ENCODE measurements at regions not wholly inside any gene's neighbourhood (a gene's known extent, or its start where the extent isn't known, plus 50 kb on each side); places are given as distances from the start of the nearest gene placed in this dataset.
"Not testable (repeated sequence)": the region's sequence is repeated elsewhere in the genome, so short reads cannot be mapped to it uniquely, and the experiment has no call there.

DNA sequence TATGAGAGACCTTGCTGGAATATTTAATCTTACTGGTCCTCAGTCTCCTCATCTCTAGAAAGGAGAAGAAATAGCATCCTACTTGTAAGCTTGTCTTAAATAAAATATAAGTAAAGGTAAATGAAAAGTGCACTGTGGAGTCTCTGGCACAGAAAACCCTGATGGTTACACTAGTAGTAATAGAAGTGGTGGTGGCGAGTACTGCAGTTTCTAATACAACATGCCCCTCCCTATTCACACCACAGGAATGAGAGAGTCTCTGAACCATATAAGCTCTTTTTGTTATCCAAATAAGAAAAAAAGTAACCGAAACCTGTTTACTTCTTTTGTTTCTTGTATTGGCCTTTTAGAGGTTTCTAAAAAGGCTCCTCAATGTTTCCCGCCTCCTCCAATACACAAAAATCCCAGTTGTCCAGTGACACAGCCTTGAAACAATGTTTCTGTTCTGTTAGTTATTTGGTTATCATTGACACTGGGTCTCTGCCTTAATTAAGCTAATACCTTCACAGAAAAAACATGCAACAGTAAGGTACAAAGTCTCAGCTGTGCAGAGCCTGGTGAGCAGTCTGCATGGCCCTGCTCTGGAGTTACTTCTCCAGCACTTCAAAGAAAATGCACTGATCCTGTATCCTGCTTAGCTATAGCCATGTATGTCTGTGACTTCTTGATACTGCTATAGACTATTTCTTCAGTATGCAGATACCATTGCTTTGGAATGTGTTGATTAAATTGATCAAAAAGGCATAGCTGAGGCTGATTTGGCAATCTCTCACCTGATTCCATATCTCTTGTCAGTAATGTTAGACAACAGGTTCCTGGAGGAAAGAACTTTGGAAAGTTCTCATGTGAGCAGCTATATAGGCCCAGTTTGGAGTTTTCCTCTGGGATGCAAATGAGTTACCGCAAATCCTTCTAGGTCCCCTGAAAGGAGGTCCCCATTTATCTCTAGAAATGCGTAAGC is 315.6 kb upstream of the IL12A start:
- Histone ChIP-seq H3K27ac (no peak overlapping the region), H3K4me3 (no peak overlapping the region), H3K9me3 (ENCODE audit: low read depth, low read length) (no peaks in the 10 kb centered on the region), H3K36me3 (ENCODE audit: insufficient read depth, low read length) (no peaks in the 10 kb centered on the region), H3K9ac (ENCODE audit: insufficient read length) (no peak overlapping the region)
- no peak for DNase-seq (ENCODE audit: low read depth, low spot score)
- TF ChIP-seq EZH2 (IDR thresholded peaks at IDR 0.05), result no peak
- no peak for TF ChIP-seq POLR2AphosphoS5 (IDR thresholded peaks at IDR 0.05; ENCODE audit: borderline replicate concordance, low read depth, low read length)
- no peak for TF ChIP-seq FOXP2 (optimal IDR thresholded peaks at IDR 0.05; ENCODE audit: control extremely low read depth, extremely low read length, insufficient read depth)

DNA sequence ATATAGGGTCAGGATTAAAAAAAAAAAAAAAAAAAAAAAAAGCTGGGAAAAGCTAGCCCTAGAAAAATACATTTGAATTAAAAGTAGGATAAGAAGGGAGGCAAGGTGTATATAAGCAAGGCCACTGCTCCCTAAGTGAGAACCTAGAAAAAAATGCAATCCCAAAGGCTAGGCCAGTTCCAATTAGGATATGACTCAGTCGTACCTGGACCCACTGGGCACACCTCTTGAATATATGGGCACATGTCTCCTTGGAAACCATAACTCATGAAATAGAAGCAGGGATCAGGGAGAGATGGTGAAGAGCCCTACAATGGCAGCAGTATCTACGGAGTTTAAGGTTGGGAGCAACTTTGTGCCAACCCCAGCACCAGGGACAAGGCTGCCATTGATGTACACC is 314.1 kb upstream of the IL12A start:
- DNase-seq (ENCODE audit: low read depth, low spot score), result no peak
- Histone ChIP-seq H3K27ac (no peak overlapping the region), H3K36me3 (ENCODE audit: insufficient read depth, low read length) (no peaks in the 10 kb centered on the region), H3K9ac (ENCODE audit: insufficient read length) (no peak overlapping the region), H3K9me3 (ENCODE audit: low read depth, low read length) (no peaks in the 10 kb centered on the region), H3K4me3 (no peak overlapping the region)
- no peak for TF ChIP-seq EZH2 (IDR thresholded peaks at IDR 0.05)
- TF ChIP-seq FOXP2 (optimal IDR thresholded peaks at IDR 0.05; ENCODE audit: control extremely low read depth, extremely low read length, insufficient read depth), result no peak
- no peak for TF ChIP-seq POLR2AphosphoS5 (IDR thresholded peaks at IDR 0.05; ENCODE audit: borderline replicate concordance, low read depth, low read length)

DNA sequence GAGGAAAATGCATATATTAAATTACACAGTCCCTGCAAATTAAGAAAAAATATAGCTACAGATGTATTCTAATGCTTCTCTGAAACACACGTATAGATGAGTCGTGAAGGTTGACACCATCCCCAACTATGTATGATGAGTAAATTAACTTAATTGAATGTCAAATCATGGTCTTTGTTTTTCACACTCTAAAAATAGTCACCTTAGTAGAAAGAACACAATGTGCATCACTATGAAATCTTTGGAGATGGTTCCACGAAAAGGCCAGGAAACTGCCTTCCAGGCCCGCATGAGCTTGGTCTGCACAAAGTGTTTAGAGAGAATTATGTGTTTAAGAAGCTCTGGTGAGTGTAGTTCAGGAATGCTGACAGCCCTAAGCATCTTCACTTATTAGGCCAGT is 313.4 kb upstream of the IL12A start:
- no peak overlapping the region for H3K9ac ChIP-seq (ENCODE audit: insufficient read length)
- H3K36me3 ChIP-seq (ENCODE audit: insufficient read depth, low read length), result no peaks in the 10 kb centered on the region
- no peak for TF ChIP-seq FOXP2 (optimal IDR thresholded peaks at IDR 0.05; ENCODE audit: control extremely low read depth, extremely low read length, insufficient read depth)
- no peak for TF ChIP-seq POLR2AphosphoS5 (IDR thresholded peaks at IDR 0.05; ENCODE audit: borderline replicate concordance, low read depth, low read length)
- no peak for TF ChIP-seq EZH2 (IDR thresholded peaks at IDR 0.05)
- no peak overlapping the region for H3K27ac ChIP-seq
- no peak for DNase-seq (ENCODE audit: low read depth, low spot score)
- no peak overlapping the region for H3K4me3 ChIP-seq
- H3K9me3 ChIP-seq (ENCODE audit: low read depth, low read length), result no peaks in the 10 kb centered on the region

DNA sequence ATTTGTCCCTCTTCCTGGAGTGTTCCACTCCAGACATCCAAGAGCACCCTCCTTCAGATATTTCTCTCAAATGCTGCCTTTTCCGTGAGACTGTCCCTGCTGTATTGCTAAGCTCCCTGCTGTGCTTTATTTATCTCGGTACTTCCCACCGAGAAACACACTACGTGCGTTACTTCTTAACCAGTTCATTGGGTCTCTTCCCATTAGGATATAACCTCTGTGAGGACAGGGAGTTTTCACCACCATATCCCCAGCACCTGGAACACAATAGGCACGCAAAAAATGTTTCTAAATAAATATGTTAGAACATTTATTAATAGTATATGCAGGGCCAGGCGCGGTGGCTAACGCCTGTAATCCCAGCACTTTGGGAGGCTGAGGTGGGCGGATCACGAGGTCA is 308.7 kb upstream of the IL12A start:
- no peak for DNase-seq (ENCODE audit: low read depth, low spot score)
- TF ChIP-seq FOXP2 (optimal IDR thresholded peaks at IDR 0.05; ENCODE audit: control extremely low read depth, extremely low read length, insufficient read depth) (no peak), POLR2AphosphoS5 (IDR thresholded peaks at IDR 0.05; ENCODE audit: borderline replicate concordance, low read depth, low read length) (no peak), EZH2 (IDR thresholded peaks at IDR 0.05) (no peak)
- Histone ChIP-seq H3K27ac (no peak overlapping the region), H3K9ac (ENCODE audit: insufficient read length) (no peak overlapping the region), H3K36me3 (ENCODE audit: insufficient read depth, low read length) (no peaks in the 10 kb centered on the region), H3K9me3 (ENCODE audit: low read depth, low read length) (no peaks in the 10 kb centered on the region), H3K4me3 (no peak overlapping the region)

DNA sequence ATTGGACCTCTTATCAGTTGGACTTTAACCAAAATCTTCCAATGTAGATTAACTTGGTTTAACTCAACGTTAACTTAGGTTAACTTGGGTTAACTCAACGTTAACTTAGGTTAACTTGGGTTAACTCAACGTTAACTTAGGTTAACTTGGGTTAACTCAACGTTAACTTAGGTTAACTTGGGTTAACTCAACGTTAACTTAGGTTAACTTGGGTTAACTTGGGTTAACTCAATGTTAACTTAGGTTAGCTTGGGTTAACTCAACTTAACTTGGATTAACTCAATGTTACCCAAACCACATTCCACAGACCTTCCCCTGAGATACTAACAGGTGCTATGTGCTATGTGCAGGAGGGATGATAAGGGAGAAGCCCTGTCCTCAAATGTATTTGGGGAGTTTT is 306.9 kb upstream of the IL12A start:
- not testable (repeated sequence) for H3K4me3 ChIP-seq; H3K36me3 ChIP-seq (ENCODE audit: insufficient read depth, low read length); H3K9me3 ChIP-seq (ENCODE audit: low read depth, low read length); DNase-seq (ENCODE audit: low read depth, low spot score); H3K9ac ChIP-seq (ENCODE audit: insufficient read length); H3K27ac ChIP-seq

DNA sequence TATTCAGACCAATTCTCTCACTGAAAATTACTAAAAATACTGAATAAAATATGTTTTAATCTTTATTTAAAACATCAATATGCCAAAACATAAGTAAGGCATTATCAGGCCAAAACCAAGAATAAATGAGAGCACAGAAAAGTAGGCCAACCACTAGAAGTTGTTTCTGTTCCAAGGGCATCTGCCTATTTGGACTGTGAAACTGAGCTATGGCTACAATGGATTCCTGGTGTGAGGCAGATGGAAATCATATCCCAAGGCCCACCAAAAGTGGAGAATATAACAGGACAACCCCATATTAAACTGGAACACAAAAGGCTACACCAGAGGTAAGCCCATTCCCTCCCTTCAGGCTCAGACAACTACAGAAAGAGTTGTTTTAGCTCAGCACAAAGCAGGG is 302.8 kb upstream of the IL12A start:
- Histone ChIP-seq H3K36me3 (ENCODE audit: insufficient read depth, low read length) (no peaks in the 10 kb centered on the region), H3K9ac (ENCODE audit: insufficient read length) (no peak overlapping the region), H3K4me3 (no peak overlapping the region), H3K9me3 (ENCODE audit: low read depth, low read length) (no peaks in the 10 kb centered on the region), H3K27ac (no peak overlapping the region)
- TF ChIP-seq FOXP2 (optimal IDR thresholded peaks at IDR 0.05; ENCODE audit: control extremely low read depth, extremely low read length, insufficient read depth) (no peak), POLR2AphosphoS5 (IDR thresholded peaks at IDR 0.05; ENCODE audit: borderline replicate concordance, low read depth, low read length) (no peak), EZH2 (IDR thresholded peaks at IDR 0.05) (no peak)
- no peak for DNase-seq (ENCODE audit: low read depth, low spot score)

DNA sequence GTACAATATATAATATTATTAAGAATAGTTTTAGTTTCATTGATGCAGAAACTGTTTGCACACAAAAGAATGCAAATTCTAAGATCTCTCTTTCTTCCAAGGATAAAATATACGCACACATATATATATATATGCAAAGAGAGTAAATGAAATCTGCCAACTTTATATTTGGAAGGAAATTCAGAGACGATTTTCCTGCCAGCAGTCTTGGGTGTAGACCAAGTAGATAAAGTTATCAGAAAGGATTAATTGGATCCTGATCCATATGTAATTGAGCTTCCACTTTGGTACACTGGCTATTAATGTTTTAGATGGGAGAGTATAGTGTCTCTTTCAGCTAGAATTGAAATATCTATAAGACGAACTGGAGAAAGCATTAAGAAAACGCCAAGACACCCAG is 295.4 kb upstream of the IL12A start:
- H3K9me3 ChIP-seq (ENCODE audit: low read depth, low read length), result no peaks in the 10 kb centered on the region
- H3K4me3 ChIP-seq, result no peak overlapping the region
- no peak for TF ChIP-seq POLR2AphosphoS5 (IDR thresholded peaks at IDR 0.05; ENCODE audit: borderline replicate concordance, low read depth, low read length)
- TF ChIP-seq EZH2 (IDR thresholded peaks at IDR 0.05), result no peak
- no peak for TF ChIP-seq FOXP2 (optimal IDR thresholded peaks at IDR 0.05; ENCODE audit: control extremely low read depth, extremely low read length, insufficient read depth)
- H3K9ac ChIP-seq (ENCODE audit: insufficient read length), result no peak overlapping the region
- H3K27ac ChIP-seq, result no peak overlapping the region
- no peaks in the 10 kb centered on the region for H3K36me3 ChIP-seq (ENCODE audit: insufficient read depth, low read length)
- no peak for DNase-seq (ENCODE audit: low read depth, low spot score)

DNA sequence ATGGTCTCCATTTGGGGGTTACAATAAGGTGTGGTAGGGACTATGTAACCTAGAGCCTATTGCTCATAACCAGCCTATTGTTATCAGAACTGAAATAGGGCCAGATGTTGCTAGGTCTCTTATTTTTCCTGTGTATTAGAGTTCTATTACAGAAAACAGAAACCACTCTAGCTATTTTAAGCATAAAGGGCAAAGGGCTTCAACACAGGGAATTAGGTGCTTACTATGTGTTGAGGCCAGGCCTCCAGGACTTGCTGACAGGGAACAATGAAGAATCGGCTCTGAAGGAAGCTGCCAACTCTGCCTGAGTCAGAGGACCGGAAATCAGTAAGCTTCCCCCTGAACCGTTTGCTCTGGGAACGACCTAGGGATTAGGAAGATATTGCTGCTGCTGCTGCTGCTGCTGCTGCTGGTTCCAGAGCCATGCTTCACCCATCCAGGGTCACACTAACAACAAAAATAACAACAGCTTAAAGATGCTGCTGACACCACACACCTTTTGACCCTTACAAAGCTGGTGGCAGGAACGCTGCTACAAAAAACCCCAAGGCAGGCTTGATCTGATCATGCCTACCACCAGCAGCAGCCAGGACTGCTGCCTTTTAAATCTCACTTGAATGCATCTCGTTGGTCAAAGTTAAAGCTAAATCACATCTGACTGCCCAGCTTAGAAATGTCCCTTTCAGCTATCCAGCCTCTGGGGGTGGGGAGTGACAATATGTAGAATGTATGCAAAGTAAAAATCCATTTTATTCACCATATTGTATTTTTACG is 276.9 kb upstream of the IL12A start:
- no peaks in the 10 kb centered on the region for H3K36me3 ChIP-seq (ENCODE audit: insufficient read depth, low read length)
- H3K9me3 ChIP-seq (ENCODE audit: low read depth, low read length), result no peaks in the 10 kb centered on the region
- no peak overlapping the region for H3K4me3 ChIP-seq
- H3K9ac ChIP-seq (ENCODE audit: insufficient read length), result no peak overlapping the region
- TF ChIP-seq POLR2AphosphoS5 (IDR thresholded peaks at IDR 0.05; ENCODE audit: borderline replicate concordance, low read depth, low read length) (no peak), EZH2 (IDR thresholded peaks at IDR 0.05) (no peak), FOXP2 (optimal IDR thresholded peaks at IDR 0.05; ENCODE audit: control extremely low read depth, extremely low read length, insufficient read depth) (no peak)
- DNase-seq (ENCODE audit: low read depth, low spot score), result no peak
- no peak overlapping the region for H3K27ac ChIP-seq

Data from SK-N-MC (cell line).